GM18520 (cell line): ENCODE measurements at regions not wholly inside any gene's neighbourhood (a gene's known extent, or its start where the extent isn't known, plus 50 kb on each side); places are given as distances from the start of the nearest gene placed in this dataset.
"Not testable (repeated sequence)": the region's sequence is repeated elsewhere in the genome, so short reads cannot be mapped to it uniquely, and the experiment has no call there.

Source experiments
- ATAC-seq: cut with Tn5 transposase; IDR thresholded peaks from one replicate; pipeline ENCODE4 v1.9.1; 2021; ENCODE audit not compliant: unreplicated experiment

DNA sequence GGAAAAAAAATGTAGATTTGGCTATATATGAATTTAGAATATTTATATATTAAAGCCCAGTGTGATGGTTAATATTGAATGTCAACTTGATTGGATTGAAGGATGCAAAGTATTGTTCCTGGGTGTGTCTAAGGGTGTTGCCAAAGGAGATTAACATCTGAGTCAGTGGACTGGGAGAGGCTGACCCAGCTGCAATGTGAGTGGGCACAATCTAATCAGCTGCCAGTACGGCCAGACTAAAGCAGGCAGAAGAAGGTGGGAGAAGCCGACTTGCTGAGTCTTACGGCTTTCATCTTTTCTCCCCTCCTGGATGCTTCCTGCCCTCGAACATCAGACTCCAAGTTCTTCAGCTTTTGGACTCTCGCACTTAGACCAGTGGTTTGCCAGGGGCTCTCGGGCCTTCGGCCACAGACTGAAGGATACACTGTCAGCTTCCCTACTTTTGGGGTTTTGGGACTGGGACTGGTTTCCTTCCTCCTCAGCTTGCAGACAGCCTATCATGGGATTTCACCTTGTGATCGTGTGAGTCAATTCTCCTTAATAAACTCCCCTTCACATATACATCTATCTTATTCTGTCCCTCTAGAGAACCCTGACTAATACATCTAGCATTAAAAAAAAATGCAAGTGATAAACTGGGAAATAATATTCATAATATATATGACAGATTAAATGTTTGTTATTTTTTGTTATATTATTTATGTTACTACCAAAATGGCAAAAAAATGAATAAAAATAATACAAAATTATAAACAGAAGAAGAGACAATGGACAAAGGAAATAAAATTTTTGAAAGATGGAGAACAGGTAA is 122.4 kb downstream of the DLEU7 start:
- no peak for ATAC-seq

DNA sequence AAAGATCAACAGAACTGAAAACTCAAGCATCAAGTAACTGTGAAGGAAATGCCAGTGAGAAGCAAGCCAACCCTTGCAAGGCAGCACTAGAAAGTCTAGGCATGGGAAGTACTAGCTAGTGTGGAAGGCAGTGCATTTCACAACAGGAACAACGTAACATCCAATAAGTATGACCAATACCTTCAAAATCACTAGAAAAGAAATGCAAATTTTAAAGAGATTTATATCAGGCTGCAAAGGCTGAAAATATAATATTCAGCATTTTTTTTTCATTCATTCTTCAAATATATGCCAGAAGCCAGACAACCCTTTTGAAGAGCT is 121.9 kb downstream of the DLEU7 start:
- no peak for ATAC-seq

DNA sequence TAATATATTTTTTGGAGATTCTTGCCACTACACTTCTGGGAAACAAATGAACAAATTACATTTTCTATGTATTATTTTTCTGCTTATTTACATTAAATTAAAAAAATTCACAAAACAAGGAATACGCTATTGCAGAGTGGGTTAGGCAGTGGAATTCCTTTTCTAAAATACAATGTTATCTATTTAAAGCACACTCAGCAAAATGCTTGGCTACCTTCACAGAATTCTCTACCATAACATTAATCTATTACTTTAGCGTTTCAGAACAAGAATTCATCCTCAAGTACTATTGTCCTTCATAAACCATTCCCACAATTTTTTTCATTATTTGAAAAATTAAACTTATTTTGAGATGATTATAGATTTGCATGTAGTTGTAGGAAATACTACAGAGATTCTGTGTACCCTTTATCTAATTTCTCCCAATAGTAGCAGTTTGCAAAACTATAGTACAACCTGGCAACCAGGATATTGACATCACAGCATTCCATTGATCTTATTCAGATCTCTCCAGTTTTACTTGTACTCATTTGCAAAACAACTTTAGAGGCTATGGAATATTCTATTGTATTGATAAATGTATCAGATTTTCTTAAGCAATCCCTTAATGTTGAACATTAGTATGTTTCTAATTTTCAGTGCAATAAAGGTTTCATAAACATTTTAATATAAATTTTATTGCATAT is 120.9 kb downstream of the DLEU7 start:
- no peak for ATAC-seq

DNA sequence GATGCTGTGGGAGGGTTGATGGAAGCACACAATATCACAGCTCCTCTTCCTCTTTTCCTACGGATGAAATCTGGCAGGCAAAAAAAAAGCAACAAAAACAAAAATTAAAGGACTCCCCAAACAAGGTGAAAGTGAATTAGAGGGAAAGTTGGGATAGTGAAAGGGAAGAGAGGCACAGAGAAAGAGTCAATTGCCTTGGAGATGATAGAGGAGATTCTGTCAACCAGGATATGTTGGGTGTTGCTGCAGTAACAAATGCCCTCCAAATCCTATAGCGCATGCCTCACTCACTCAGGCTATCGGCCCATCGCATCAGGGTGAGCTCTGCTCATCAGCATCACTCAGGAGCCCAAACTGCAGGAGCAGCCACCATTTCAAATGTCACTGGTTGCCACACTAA is 119.1 kb downstream of the DLEU7 start:
- ATAC-seq = no peak

DNA sequence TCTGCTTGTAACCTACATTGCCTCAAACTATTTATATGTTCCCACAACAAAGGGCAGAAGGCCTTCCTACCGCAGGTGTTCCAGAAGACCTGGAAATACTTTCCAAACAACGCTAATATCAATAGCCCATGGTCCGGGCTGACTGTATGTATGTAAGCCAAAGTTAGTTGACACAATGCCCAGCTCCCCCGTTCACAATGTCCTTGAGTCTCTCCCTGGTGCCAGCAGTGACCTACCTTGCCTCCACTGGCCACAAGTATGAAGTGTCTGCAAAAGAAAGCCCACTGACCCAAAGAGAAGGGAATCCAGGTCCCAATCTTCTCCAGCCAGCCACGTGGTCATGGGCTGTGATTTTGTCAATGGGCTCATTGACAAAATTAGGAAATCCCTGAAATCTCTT is 118.6 kb downstream of the DLEU7 start:
- ATAC-seq = no peak

DNA sequence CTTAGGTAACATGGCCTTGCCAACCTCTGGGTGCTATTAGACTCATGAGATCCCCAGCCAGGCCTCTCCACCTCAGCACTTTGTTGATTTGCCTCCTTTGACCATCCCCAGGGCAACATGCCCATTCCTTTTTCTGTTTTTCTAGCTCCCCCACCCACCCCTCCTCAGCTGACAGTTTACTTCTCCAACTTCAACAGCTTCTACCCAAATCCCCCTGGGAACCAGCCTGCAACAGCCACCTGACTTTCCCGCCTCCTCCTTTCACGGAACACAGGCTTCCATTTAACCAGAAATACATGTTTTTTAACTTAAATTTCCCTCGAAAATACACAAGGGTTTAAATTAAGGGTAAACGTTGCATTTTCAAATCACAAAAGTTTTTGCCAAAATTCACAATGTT is 117.3 kb downstream of the DLEU7 start:
- no peak for ATAC-seq

DNA sequence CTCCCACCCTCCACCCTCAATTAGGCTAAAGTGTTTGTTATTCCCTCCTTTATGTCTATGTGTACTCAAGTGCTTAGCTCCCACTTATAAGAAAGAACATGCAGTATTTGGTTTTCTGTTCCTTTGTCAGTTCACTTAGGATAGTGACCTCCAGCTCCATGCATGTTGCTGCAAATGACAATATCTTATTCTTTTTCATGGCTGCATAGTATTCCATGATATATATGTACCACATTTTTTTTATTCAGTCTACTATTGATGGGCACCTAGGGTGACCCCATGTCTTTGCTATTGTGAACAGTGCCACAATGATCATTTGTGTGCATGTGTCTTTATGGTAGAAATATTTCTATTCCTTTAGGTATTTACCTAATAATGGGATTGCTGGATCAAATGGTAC is 114.3 kb downstream of the DLEU7 start:
- ATAC-seq = no peak

DNA sequence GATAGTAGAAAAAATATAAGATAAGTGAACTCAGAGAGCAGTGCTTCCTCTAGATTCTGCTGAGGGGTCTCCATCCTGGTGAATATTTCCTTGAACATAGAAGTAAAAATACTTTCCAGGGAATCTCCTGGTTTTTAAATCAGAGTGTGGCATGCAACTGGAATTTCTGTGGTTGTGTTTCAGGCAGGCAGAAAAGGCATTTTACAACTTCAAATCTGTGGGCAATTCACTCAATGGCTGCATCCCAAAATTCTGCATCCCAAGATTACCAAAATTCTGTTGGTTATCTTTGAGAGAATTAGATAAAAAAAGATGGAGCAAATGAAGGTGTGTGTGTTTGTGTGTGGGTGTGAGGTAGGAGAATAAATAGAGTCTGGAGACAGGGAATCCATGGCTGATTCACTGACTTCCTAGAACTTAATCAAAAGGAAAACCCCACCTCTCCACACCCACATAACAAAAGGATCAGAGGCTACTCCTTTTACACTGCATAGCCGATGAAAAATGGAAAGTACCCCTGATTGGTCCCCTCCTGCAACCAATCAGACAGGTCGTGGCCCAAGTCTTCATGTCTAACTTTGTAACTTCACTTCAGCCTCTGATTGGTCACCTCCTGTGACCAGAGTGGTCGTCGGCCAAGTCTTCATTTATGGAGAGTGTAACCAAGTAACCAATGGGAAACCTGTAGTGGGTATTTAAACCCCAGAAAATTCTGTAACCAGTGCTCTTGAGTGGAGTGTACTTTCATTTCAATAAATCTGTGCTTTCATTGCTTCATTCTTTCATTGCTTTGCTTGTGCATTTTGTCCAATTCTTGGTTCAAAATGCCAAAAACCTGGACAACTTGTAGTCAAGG is 112.8 kb downstream of the DLEU7 start:
- ATAC-seq = no peak

DNA sequence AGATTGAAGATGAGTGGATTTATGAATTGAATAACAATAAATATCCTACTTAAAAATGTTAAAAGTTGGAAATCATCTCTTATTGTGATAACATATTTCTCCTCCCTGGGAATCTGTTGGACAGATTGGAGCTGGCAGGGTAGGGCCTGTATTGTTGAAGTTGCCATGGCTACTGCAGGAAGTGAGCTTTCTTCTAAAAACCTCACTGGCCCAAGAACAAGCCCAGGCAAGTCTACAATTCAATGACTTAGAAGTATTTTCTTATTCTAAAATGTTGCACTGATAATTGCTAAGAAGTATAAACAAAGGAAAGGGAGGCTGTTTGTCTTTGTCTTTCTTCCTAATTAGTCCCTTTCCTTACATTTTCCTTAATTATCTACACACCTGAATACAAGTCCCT is 112.1 kb downstream of the DLEU7 start:
- no peak for ATAC-seq

DNA sequence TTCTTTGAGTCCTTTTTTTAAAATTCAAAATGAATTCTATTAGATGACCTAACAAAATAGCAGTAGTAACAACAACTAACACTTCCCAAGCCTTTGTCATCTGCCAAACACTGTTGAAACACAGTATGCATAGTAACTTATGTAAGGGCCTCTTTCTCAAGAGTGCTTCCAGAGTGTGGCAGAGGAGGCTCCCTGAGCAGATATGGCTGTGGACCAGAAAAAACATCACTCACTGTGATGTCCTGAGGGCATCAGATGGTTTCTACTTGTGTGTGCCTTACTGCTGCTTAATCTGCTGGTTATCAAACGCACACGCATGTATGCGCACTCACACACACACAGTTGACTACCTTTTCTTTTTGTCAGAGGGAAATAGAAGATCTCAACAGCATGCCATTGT is 110.8 kb downstream of the DLEU7 start:
- no peak for ATAC-seq

DNA sequence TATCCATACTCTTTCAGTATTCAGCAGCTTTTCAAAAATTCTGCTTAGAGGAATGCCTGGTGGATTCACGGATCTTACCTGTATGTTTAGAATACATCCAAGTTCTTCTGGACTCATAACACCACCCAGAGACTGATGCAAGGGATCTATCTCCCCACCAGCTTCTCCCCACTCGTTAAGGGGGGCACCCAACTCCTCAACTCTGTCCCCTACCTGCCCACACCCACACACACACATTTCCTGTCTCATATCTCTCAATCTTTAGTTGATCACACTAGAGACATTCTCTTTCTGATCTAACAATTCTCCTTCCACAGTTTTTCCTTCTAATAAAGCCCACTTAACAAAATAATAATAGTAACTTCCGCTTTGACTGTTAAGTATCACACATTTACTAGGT is 110.1 kb downstream of the DLEU7 start:
- no peak for ATAC-seq

DNA sequence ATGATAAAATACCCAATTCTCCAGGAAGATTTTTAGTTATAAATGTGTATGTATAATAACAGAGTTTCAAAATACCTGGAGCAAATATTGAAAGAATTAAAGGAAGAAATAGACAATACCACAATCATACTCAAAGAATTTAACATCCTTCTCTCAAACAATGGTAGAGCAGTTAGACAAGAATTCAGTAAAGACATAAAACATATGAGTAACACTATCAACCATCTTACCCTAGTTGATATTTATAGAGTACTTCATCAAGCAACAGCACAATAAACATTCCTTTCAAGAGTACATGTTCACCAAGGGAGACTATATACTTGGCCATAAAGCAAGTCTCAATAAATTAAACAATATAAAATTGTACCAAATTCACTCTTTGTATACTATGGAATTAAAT is 108.4 kb downstream of the DLEU7 start:
- no peak for ATAC-seq

DNA sequence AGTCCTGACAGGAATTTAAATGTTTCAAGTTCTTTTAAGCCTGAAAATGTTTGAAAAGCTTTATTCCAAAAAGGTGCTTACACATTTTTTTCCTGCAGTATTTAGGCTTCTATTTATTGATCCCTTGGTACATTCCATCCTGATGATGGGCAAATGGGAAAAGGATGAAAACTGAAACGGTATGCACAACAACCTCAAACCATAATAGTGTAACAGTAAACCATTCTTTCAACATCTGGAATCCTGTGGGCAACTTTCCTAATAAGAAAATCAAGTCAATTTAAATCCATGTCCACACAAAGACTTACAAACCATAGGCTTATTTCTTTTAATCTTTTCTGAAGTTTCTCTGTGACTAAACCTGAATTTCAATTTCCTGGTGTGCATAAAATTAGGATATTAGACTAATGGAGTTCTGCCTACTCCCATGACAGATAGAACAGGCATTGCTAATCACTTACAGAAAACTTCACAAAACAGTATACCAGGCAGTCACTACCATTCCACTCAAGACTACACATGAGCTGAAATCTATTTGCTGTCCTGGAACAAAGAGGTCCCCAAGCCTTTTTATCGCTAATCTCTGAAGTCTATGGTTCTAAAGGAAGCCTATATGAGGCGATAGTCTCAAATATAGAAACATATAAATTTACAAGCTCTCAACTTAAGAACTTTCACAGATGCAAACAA is 103.3 kb downstream of the DLEU7 start:
- ATAC-seq = no peak

DNA sequence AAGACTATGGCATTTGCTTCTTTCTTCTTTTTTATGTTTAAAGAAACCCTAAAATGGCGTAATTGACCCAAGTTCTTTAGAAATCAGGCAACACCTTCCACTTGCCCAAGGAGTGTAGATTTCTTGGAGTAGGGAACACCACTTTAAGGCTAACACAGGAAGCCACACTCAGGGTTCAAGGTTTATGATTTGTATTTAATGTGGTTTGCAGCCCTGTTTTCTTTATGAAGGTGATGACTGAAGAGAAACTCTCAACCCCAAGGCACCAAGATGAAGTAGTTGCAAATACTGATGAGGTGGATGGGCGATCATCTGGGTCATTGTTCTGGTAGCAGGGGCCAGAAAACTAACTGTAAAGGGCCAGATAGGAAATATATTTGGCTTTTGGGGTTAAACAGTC is 101.1 kb downstream of the DLEU7 start:
- ATAC-seq = no peak

DNA sequence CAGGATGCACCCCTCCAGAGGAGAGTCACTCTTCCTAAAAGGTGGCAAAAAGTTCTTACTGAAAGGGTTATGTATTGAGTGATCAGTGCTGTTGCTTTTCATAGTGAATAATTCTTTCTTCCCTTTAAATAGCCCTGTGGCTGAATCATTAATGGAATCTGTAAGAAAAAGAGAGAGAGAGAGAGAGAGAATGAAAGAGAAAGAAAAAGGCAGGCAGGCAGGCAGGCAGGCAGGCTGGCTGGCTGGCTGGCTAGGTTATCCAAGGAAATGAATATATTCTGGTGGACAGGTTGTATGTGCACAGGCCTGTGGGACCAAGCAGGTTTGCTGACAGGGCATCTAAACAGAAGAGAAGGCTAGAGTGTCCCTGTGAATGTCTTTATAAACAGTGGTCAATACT is 100.5 kb downstream of the DLEU7 start:
- ATAC-seq = no peak

DNA sequence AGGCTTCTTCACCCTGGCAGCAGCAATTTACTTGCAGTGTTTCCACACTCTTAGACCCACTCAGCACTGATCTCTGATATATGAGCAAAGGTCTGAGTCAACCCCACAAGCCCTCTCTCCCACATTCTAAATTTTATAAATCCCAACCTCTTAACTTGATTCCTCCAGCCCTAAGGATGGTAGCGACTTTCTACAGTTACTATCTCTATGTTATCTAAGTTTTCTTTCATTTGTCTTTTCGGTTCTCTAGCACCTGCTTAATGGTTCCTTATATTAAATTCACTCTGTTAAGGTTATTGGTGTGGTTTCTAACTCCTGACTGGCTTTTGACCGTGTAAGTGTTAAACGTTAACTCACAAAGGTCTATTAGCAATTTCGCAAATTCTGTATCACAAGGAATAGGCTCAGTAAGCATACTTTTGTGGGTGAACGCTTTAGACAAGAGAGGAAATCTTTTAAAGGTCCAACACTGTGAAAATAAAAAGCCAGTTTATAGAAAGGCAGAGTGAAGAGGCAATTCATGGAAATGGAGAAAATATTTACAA is 99.3 kb downstream of the DLEU7 start:
- ATAC-seq = no peak

DNA sequence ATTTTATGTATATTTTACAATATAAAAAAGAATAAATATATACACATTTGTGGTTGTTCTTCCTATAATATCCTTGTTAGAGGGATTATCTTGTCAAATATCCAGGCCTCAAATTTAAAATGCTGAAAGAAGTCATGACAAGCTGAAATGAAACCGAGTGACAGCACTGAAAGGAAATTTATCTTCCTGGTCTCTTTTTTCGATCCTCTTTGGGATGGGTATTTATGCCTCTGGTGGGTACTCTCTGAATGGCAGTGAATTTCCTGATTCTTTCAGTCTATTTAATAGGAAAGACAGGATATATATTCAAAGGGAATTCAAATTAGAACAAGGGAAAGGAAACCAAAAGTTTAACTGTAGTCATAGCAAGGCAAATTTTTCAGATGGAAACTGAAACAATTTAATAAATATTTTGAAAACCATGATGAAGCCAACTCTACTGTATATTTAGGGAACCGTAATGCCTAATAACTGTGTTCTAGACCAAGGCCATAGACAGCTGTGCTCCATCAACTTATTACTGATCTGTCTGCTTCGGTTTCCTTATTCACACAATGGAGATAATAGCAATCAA is 97.9 kb downstream of the DLEU7 start:
- no peak for ATAC-seq

DNA sequence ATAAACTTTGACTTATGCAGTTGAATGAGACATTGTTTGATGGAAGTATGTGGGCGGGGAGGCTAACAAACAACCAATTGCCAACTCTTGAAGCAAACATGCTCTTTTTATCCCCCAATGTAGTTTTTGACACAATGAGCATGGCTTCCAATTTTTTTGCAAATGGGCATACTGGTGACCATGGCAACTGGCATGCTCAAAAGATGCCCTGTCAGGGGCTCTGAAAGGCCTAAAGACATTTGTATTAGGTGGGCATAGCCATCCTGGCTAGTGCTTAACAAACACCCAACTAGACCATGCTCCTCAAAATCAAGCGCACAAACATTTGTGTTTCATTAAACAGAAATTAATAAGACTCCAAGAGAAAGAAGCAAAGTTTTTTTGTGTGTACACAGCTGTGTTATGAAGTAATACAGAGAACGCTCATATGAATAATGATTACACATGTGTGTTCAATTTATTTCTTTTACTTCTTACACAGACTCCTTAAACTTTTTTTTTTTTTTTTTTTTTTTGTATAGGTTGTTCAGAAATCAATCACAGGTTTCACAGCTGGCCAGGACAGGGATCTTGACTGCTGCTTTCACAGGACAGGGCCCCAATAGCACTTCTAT is 95.6 kb downstream of the DLEU7 start:
- no peak for ATAC-seq

DNA sequence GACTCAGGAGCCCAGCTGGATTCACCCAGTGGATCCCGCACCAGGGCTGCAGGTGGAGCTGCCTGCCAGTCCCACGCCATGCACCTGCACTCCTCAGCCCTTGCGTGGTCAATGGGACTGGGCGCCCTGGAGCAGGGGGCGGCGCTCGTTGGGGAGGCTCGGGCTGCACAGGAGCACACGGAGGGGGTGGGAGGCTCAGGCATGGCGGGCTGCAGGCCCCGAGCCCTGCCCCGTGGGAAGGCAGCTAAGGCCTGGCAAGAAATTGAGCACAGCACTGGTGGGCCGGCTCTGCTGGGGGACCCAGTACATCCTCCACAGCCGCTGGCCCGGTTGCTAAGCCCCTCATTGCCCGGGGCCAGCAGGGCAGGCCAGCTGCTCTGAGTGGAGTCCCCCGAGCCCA is 90.3 kb downstream of the DLEU7 start:
- ATAC-seq = not testable (repeated sequence)
